H9 (cell line): ENCODE measurements at regions not wholly inside any gene's neighbourhood (a gene's known extent, or its start where the extent isn't known, plus 50 kb on each side); places are given as distances from the start of the nearest gene placed in this dataset.

Source experiments
- DNase-seq: peaks from one replicate; pipeline ENCODE4 v3.0.0-alpha.2; 2017
- H2AFZ ChIP-seq: one replicate; pipeline ENCODE4 v1.6.1; 2013; ENCODE audit warnings: mild to moderate bottlenecking, low read length, control low read depth, moderate library complexity
- H2AK5ac ChIP-seq: 2 replicates; pipeline ENCODE4 v1.6.1; 2013; ENCODE audit warnings: low read length, control low read depth, mixed read lengths; ENCODE audit not compliant: insufficient read length
- H2BK120ac ChIP-seq: one replicate; pipeline ENCODE4 v1.6.1; 2013; ENCODE audit warnings: low read depth, mild to moderate bottlenecking, low read length, control low read depth, inconsistent platforms; ENCODE audit not compliant: poor library complexity, severe bottlenecking
- H2BK12ac ChIP-seq: 2 replicates; pipeline ENCODE4 v1.6.1; 2013; ENCODE audit warnings: low read length, control low read depth, mixed read lengths, low read depth; ENCODE audit not compliant: insufficient read length
- H2BK15ac ChIP-seq: 2 replicates; pipeline ENCODE4 v1.6.1; 2013; ENCODE audit warnings: low read depth, low read length, control low read depth
- H2BK20ac ChIP-seq: one replicate; pipeline ENCODE4 v1.6.1; 2013; ENCODE audit warnings: low read depth, mild to moderate bottlenecking, low read length, control low read depth, inconsistent platforms; ENCODE audit not compliant: poor library complexity, severe bottlenecking
- H2BK5ac ChIP-seq: 2 replicates; pipeline ENCODE4 v1.6.1; 2013; ENCODE audit warnings: low read length, control low read depth, mixed read lengths; ENCODE audit not compliant: insufficient read length
- H3K14ac ChIP-seq: 2 replicates; pipeline ENCODE4 v1.6.1; 2013; ENCODE audit warnings: low read length, control low read depth; ENCODE audit not compliant: insufficient read depth
- H3K18ac ChIP-seq: 2 replicates; pipeline ENCODE4 v1.6.1; 2013; ENCODE audit warnings: low read depth, mild to moderate bottlenecking, mixed read lengths, low read length, control low read depth; ENCODE audit not compliant: insufficient read length
- H3K23ac ChIP-seq: 2 replicates; pipeline ENCODE4 v1.6.1; 2013; ENCODE audit warnings: low read length, control low read depth, mixed read lengths, low read depth; ENCODE audit not compliant: insufficient read length
- H3K23me2 ChIP-seq: 2 replicates; pipeline ENCODE4 v1.6.1; 2013; ENCODE audit warnings: low read depth, mild to moderate bottlenecking, mixed read lengths, low read length, control low read depth; ENCODE audit not compliant: insufficient read length, poor library complexity, severe bottlenecking
- H3K27ac ChIP-seq: 2 replicates; pipeline ENCODE4 v1.5.1; 2013; ENCODE audit warnings: low read length, control low read depth, mixed read lengths, low read depth; ENCODE audit not compliant: insufficient read length
- H3K27me3 ChIP-seq: 2 replicates; pipeline ENCODE4 v1.6.1; 2013; ENCODE audit warnings: low read length, control low read depth, inconsistent platforms; ENCODE audit not compliant: insufficient read depth
- H3K4ac ChIP-seq: 2 replicates; pipeline ENCODE4 v1.6.1; 2013; ENCODE audit warnings: low read depth, mild to moderate bottlenecking, control low read depth, inconsistent platforms, low read length, moderate library complexity
- H3K4me1 ChIP-seq: 2 replicates; pipeline ENCODE4 v1.6.1; 2013; ENCODE audit warnings: low read length, control low read depth, inconsistent platforms; ENCODE audit not compliant: insufficient read depth
- H3K4me2 ChIP-seq: 2 replicates; pipeline ENCODE4 v1.6.1; 2013; ENCODE audit warnings: low read length, control low read depth, mixed read lengths; ENCODE audit not compliant: insufficient read length, insufficient read depth
- H3K56ac ChIP-seq: 2 replicates; pipeline ENCODE4 v1.6.1; 2013; ENCODE audit warnings: low read depth, mild to moderate bottlenecking, mixed read lengths, low read length, control low read depth; ENCODE audit not compliant: insufficient read length
- H3K79me1 ChIP-seq: 2 replicates; pipeline ENCODE4 v1.6.1; 2013; ENCODE audit warnings: low read depth, mild to moderate bottlenecking, moderate library complexity, low read length, control low read depth, inconsistent platforms; ENCODE audit not compliant: insufficient read depth, poor library complexity, severe bottlenecking
- H3K79me2 ChIP-seq: 2 replicates; pipeline ENCODE4 v1.6.1; 2013; ENCODE audit warnings: low read length, control low read depth, inconsistent platforms; ENCODE audit not compliant: insufficient read depth
- H3K9ac ChIP-seq: 2 replicates; pipeline ENCODE4 v1.6.1; 2013; ENCODE audit warnings: low read length, control low read depth, mixed read lengths; ENCODE audit not compliant: insufficient read length; ENCODE audit errors: extremely low read depth
- H3K9me3 ChIP-seq: one replicate; pipeline ENCODE4 v1.6.1; 2013; ENCODE audit warnings: low read depth, low read length, inconsistent platforms; ENCODE audit not compliant: control insufficient read depth
- H3T11ph ChIP-seq: one replicate; pipeline ENCODE4 v1.6.1; 2013; ENCODE audit warnings: mild to moderate bottlenecking, low read length, control low read depth, inconsistent platforms
- H4K20me1 ChIP-seq: one replicate; pipeline ENCODE4 v1.6.1; 2013; ENCODE audit not compliant: control insufficient read depth, insufficient read length, insufficient read depth
- H4K5ac ChIP-seq: 2 replicates; pipeline ENCODE4 v1.6.1; 2013; ENCODE audit warnings: low read depth, mild to moderate bottlenecking, mixed read lengths, low read length, control low read depth; ENCODE audit not compliant: insufficient read length
- H4K8ac ChIP-seq: replicated peaks from 2 replicates; pipeline ENCODE4 v1.6.1; 2013; ENCODE audit warnings: low read length, control low read depth, mixed read lengths, low read depth; ENCODE audit not compliant: insufficient read length
- H4K91ac ChIP-seq: 2 replicates; pipeline ENCODE4 v1.6.1; 2013; ENCODE audit warnings: low read depth, mild to moderate bottlenecking, moderate library complexity, mixed read lengths, low read length, control low read depth; ENCODE audit not compliant: insufficient read length
- H3K27ac Mint-ChIP-seq, 3 experiments: 2 replicates in 2 of 3; 3 replicates in 1 of 3; pipeline ENCODE4 v1.8.0; 2020 to 2021; ENCODE audit warnings: mixed read lengths in 3 of 3, mild to moderate bottlenecking in 1 of 3, moderate library complexity in 1 of 3
- H3K27me3 Mint-ChIP-seq: 2 replicates; pipeline ENCODE4 v1.8.0; 2021; ENCODE audit warnings: low read depth, mild to moderate bottlenecking, moderate library complexity, mixed read lengths
- H3K36me3 Mint-ChIP-seq, 3 experiments: 2 replicates in 2 of 3; 3 replicates in 1 of 3; pipeline ENCODE4 v1.8.0; 2020 to 2021; ENCODE audit warnings: low read depth in 3 of 3, mixed read lengths in 3 of 3; ENCODE audit not compliant: insufficient read depth in 1 of 3
- H3K4me1 Mint-ChIP-seq, 2 experiments: 2 replicates each; pipeline ENCODE4 v1.8.0; 2020; ENCODE audit warnings: mixed read lengths in 2 of 2
- H3K4me3 Mint-ChIP-seq, 2 experiments: 2 replicates in 1 of 2; 3 replicates in 1 of 2; pipeline ENCODE4 v1.8.0; 2020 to 2021; ENCODE audit warnings: mild to moderate bottlenecking in 2 of 2, mixed read lengths in 2 of 2, moderate library complexity in 1 of 2
- H3K9me3 Mint-ChIP-seq, 2 experiments: 2 replicates in 1 of 2; 3 replicates in 1 of 2; pipeline ENCODE4 v1.8.0; 2020; ENCODE audit warnings: mild to moderate bottlenecking in 2 of 2, mixed read lengths in 2 of 2, moderate library complexity in 1 of 2
- WGBS: extraction: QIAGEN DNeasy Blood & Tissue Kit; methylation state at CpG from one replicate; pipeline ENCODE4 v1.1.7; 2013; ENCODE audit warnings: missing lambda C conversion rate, low lambda C conversion rate, mixed read lengths; ENCODE audit not compliant: insufficient read length; ENCODE audit errors: extremely low coverage; 5-methylcytosine and 5-hydroxymethylcytosine counted together
- TF ChIP-seq, protein P1 (sequence below): fragments of 200-600 bp; sonication (generic); conservative IDR thresholded peaks from 3 replicates; pipeline ENCODE4 v1.8.0; 2021; ENCODE audit warnings: antibody characterized with exemption, mild to moderate bottlenecking

DNA sequence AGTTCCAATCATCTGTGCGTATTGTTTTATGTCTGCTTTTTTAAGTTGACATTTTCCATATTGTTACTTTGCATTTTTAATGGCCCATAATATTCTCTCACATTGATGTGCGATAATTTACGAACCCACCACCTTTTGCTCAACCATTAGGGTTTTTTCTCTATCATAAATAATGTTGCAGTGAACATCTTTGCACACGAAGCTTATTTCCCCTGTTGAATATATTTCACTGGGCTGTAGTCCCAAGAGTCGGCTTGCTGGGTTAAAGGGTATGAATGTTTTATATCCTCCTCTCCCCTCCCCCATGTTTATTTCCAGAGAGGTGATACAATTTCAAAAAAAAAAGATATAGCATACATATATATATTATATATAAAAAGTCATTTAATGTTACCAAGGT lies 272.7 kb upstream of the RGMA start:
- Mint-ChIP-seq H3K9me3 (peaks cover 0 to 5% of the 10 kb centered on the region in 2 experiments; a peak in 2 of 5 replicates), H3K27me3 (peaks cover 98% of the 10 kb centered on the region)
- WGBS, result no CpG with 5 or more reads among the region's 5 CpGs

More for the DNA sequence above, 272.7 kb upstream of the RGMA start:
- Histone ChIP-seq H4K5ac (no peak overlapping the region), H3K4me2 (peak overlapping the region; percentile 61), H3K56ac (no peak overlapping the region), H3K27me3 (peaks cover 17% of the 10 kb centered on the region; the same call in 1 of the 2 replicates), H4K91ac (no peak overlapping the region), H3K79me2 (no peaks in the 10 kb centered on the region), H2BK120ac (no peak overlapping the region), H2BK15ac (no peak overlapping the region), H2AFZ (no peak overlapping the region), H3K9me3 (no peaks in the 10 kb centered on the region), H4K8ac (no peak overlapping the region), H3K18ac (no peak overlapping the region), H3K9ac (no peak overlapping the region), H3K14ac (no peak overlapping the region), H2BK12ac (no peak overlapping the region), H3K4me1 (peaks cover 7% of the 10 kb centered on the region; the same call in 1 of the 2 replicates), H3K79me1 (no peaks in the 10 kb centered on the region), H3K23me2 (peaks cover 4% of the 10 kb centered on the region), H4K20me1 (no peaks in the 10 kb centered on the region), H2BK20ac (no peak overlapping the region), H3K23ac (no peak overlapping the region), H3K4ac (no peak overlapping the region), H3T11ph (no peak overlapping the region), H3K27ac (no peak overlapping the region), H2BK5ac (no peak overlapping the region), H2AK5ac (no peak overlapping the region)
- H3K4me1 Mint-ChIP-seq, result peaks cover 49 to 52% of the 10 kb centered on the region in 2 experiments
- peak overlapping the region in 1 of 2 experiments; percentile 31; a peak in 1 of 5 replicates for H3K4me3 Mint-ChIP-seq
- no peaks in the 10 kb centered on the region; a peak in 1 of 7 replicates for H3K36me3 Mint-ChIP-seq
- no peak for DNase-seq
- TF ChIP-seq, protein P1, sequence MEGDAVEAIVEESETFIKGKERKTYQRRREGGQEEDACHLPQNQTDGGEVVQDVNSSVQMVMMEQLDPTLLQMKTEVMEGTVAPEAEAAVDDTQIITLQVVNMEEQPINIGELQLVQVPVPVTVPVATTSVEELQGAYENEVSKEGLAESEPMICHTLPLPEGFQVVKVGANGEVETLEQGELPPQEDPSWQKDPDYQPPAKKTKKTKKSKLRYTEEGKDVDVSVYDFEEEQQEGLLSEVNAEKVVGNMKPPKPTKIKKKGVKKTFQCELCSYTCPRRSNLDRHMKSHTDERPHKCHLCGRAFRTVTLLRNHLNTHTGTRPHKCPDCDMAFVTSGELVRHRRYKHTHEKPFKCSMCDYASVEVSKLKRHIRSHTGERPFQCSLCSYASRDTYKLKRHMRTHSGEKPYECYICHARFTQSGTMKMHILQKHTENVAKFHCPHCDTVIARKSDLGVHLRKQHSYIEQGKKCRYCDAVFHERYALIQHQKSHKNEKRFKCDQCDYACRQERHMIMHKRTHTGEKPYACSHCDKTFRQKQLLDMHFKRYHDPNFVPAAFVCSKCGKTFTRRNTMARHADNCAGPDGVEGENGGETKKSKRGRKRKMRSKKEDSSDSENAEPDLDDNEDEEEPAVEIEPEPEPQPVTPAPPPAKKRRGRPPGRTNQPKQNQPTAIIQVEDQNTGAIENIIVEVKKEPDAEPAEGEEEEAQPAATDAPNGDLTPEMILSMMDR, result no peak
- no peak overlapping the region; a peak in 1 of 7 replicates for H3K27ac Mint-ChIP-seq
